ENCODE measurements at regions not wholly inside any gene's neighbourhood (a gene's known extent, or its start where the extent isn't known, plus 50 kb on each side); places are given as distances from the start of the nearest gene placed in this dataset.

GRCh38 chr14:41986083-41986645 lies 379.5 kb downstream of the LRFN5 start:
- no peak for TF ChIP-seq POLR2A (IDR thresholded peaks at IDR 0.05)
- no peak for TF ChIP-seq CTCF (IDR thresholded peaks at IDR 0.05)

Data from thyroid gland (tissue), 4 donors.